ENCODE measurements at regions not wholly inside any gene's neighbourhood (a gene's known extent, or its start where the extent isn't known, plus 50 kb on each side); places are given as distances from the start of the nearest gene placed in this dataset.

- no peak for TF ChIP-seq ZNF580 (CRISPR knock-in tag; IDR thresholded peaks at IDR 0.05; ENCODE audit: borderline replicate concordance, low read depth)
- TF ChIP-seq ZBTB34 (CRISPR knock-in tag; IDR thresholded peaks at IDR 0.05): no peak
- TF ChIP-seq MXD3 (CRISPR knock-in tag; IDR thresholded peaks at IDR 0.05): no peak
- no peak for TF ChIP-seq CEBPG (CRISPR knock-in tag; IDR thresholded peaks at IDR 0.05)
- TF ChIP-seq DZIP1 (CRISPR knock-in tag; IDR thresholded peaks at IDR 0.05): no peak
- TF ChIP-seq E2F5 (CRISPR knock-in tag; conservative IDR thresholded peaks at IDR 0.05): no peak
- no peak for TF ChIP-seq ATM (IDR thresholded peaks at IDR 0.05; ENCODE audit: borderline replicate concordance)
- TF ChIP-seq ZFP41 (CRISPR knock-in tag; IDR thresholded peaks at IDR 0.05; ENCODE audit: borderline replicate concordance): no peak
- TF ChIP-seq ZBTB7A (CRISPR knock-in tag; IDR thresholded peaks at IDR 0.05): no peak
- TF ChIP-seq FOXO1 (CRISPR knock-in tag; IDR thresholded peaks at IDR 0.05): no peak
- TF ChIP-seq ATF6 (CRISPR knock-in tag; conservative IDR thresholded peaks at IDR 0.05): no peak
- TF ChIP-seq ZNF546 (CRISPR knock-in tag; conservative IDR thresholded peaks at IDR 0.05): no peak
- TF ChIP-seq RORA (CRISPR knock-in tag; IDR thresholded peaks at IDR 0.05): no peak
- no peak for TF ChIP-seq SMAD1 (CRISPR knock-in tag; IDR thresholded peaks at IDR 0.05; ENCODE audit: borderline replicate concordance, low read depth)
- TF ChIP-seq THAP11 (CRISPR knock-in tag; IDR thresholded peaks at IDR 0.05): no peak
Measured at GRCh38 chr7:106548491-106548890, 112.5 kb downstream of the CCDC71L start (continued).

Data from HepG2 (cell line).